Breast epithelium (tissue), 3 donors: ENCODE measurements at regions not wholly inside any gene's neighbourhood (a gene's known extent, or its start where the extent isn't known, plus 50 kb on each side); places are given as distances from the start of the nearest gene placed in this dataset.

Experiments used
- CTCF ChIP-seq, 3 donors: fragments of 450-650 bp; IDR thresholded peaks; one replicate each; pipeline ENCODE4 v1.5.1; 2016 to 2017; ENCODE audit warnings: antibody characterized with exemption in 3 of 3, mild to moderate bottlenecking in 3 of 3, moderate library complexity in 3 of 3
- POLR2A ChIP-seq: fragments of 450-650 bp; IDR thresholded peaks from one replicate; pipeline ENCODE4 v1.6.1; 2016; ENCODE audit warnings: antibody characterized with exemption, mild to moderate bottlenecking, moderate library complexity
- POLR2AphosphoS5 ChIP-seq, 3 donors: sonication (generic); formaldehyde crosslinking; IDR thresholded peaks; one replicate each; pipeline ENCODE4 v1.6.1; 2017; ENCODE audit warnings: antibody characterized with exemption in 3 of 3

- TF ChIP-seq CTCF (IDR thresholded peaks at IDR 0.05) (no peak), POLR2A (no peak), POLR2AphosphoS5 (IDR thresholded peaks at IDR 0.05) (no peak)
These were observed 219.9 kb downstream of the PRDM9 start for GRCh38 chr5:23727271-23727670.
